ENCODE measurements at regions not wholly inside any gene's neighbourhood (a gene's known extent, or its start where the extent isn't known, plus 50 kb on each side); places are given as distances from the start of the nearest gene placed in this dataset.

- TF ChIP-seq, protein P1, sequence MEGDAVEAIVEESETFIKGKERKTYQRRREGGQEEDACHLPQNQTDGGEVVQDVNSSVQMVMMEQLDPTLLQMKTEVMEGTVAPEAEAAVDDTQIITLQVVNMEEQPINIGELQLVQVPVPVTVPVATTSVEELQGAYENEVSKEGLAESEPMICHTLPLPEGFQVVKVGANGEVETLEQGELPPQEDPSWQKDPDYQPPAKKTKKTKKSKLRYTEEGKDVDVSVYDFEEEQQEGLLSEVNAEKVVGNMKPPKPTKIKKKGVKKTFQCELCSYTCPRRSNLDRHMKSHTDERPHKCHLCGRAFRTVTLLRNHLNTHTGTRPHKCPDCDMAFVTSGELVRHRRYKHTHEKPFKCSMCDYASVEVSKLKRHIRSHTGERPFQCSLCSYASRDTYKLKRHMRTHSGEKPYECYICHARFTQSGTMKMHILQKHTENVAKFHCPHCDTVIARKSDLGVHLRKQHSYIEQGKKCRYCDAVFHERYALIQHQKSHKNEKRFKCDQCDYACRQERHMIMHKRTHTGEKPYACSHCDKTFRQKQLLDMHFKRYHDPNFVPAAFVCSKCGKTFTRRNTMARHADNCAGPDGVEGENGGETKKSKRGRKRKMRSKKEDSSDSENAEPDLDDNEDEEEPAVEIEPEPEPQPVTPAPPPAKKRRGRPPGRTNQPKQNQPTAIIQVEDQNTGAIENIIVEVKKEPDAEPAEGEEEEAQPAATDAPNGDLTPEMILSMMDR (IDR thresholded peaks at IDR 0.05) = no peak
- TF ChIP-seq POLR2AphosphoS5 (IDR thresholded peaks at IDR 0.05; ENCODE audit: low read depth, low read length) (no peak), ELF1 (IDR thresholded peaks at IDR 0.05) (no peak), GATA2 (CRISPR knock-in tag; IDR thresholded peaks at IDR 0.05) (no peak), FOXM1 (IDR thresholded peaks at IDR 0.05; ENCODE audit: low read depth) (no peak), YY1 (IDR thresholded peaks at IDR 0.05; ENCODE audit: low read depth) (no peak), RXRA (IDR thresholded peaks at IDR 0.05; ENCODE audit: borderline replicate concordance, low read depth) (no peak), EP300 (IDR thresholded peaks at IDR 0.05; ENCODE audit: borderline replicate concordance in 1 of 2, low read depth in 1 of 2, low read length in 1 of 2) (no peak)
- TF ChIP-seq, protein P2, sequence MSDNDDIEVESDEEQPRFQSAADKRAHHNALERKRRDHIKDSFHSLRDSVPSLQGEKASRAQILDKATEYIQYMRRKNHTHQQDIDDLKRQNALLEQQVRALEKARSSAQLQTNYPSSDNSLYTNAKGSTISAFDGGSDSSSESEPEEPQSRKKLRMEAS (IDR thresholded peaks at IDR 0.05; ENCODE audit: low read depth) = no peak
Observed at GRCh38 chr12:103016381-103016780, 58.9 kb downstream of the ASCL1 start.
